ENCODE measurements at regions not wholly inside any gene's neighbourhood (a gene's known extent, or its start where the extent isn't known, plus 50 kb on each side); places are given as distances from the start of the nearest gene placed in this dataset.
"Not testable (repeated sequence)": the region's sequence is repeated elsewhere in the genome, so short reads cannot be mapped to it uniquely, and the experiment has no call there.

- H3K4me1 ChIP-seq = no peaks in the 10 kb centered on the region
- WGBS, 2 donors = 85 to 92% methylated on average over 4 of the region's 4 CpGs
- no peak overlapping the region for H3K27ac ChIP-seq
- H3K27me3 ChIP-seq = no peaks in the 10 kb centered on the region
- H3K4me3 ChIP-seq = no peak overlapping the region
- DNase-seq (no peak), ATAC-seq (no peak)
- H3K9me3 ChIP-seq = peaks cover 0 to 9% (median 0%) of the 10 kb centered on the region in 11 donors
- intact Hi-C loops (cut with DNase I) = no loop called here
- no peaks in the 10 kb centered on the region for H3K36me3 ChIP-seq
- TF ChIP-seq, protein P1, sequence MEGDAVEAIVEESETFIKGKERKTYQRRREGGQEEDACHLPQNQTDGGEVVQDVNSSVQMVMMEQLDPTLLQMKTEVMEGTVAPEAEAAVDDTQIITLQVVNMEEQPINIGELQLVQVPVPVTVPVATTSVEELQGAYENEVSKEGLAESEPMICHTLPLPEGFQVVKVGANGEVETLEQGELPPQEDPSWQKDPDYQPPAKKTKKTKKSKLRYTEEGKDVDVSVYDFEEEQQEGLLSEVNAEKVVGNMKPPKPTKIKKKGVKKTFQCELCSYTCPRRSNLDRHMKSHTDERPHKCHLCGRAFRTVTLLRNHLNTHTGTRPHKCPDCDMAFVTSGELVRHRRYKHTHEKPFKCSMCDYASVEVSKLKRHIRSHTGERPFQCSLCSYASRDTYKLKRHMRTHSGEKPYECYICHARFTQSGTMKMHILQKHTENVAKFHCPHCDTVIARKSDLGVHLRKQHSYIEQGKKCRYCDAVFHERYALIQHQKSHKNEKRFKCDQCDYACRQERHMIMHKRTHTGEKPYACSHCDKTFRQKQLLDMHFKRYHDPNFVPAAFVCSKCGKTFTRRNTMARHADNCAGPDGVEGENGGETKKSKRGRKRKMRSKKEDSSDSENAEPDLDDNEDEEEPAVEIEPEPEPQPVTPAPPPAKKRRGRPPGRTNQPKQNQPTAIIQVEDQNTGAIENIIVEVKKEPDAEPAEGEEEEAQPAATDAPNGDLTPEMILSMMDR (IDR thresholded peaks at IDR 0.05) = no peak
These were observed 166.8 kb upstream of the NR3C2 start for GRCh38 chr4:148608968-148609367.

GRCh38 chr4:148598418-148599207, 156.4 kb upstream of the NR3C2 start:
- peaks cover 0 to 44% (median 13%) of the 10 kb centered on the region in 11 donors for H3K9me3 ChIP-seq
- H3K4me1 ChIP-seq; H3K4me3 ChIP-seq; H3K36me3 ChIP-seq; H3K27me3 ChIP-seq; H3K27ac ChIP-seq; ATAC-seq; intact Hi-C loops (cut with DNase I); DNase-seq: not testable (repeated sequence)
- 89 to 92% methylated on average over 14 of the region's 14 CpGs for WGBS, 2 donors

DNA sequence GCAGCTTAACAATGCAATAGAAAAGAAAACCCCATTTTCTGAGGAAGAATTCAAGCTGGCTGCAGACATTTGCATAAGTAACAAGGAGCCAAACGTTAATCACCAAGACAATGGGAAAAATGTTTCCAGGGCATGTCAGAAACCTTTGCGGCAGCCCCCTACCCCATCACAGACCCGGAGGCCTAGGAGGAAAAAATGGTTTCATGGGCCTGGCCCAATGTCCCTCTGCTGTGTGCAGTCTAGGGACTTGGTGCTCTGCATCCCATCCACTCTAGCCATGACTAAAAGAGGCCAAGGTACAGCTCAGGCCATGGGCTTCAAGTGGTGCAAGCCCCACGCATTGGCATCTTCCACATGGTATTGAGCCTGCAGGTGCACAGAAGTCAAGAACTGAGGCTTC, 147.0 kb upstream of the NR3C2 start:
- Histone ChIP-seq H3K4me3 (no peak overlapping the region), H3K4me1 (no peaks in the 10 kb centered on the region), H3K27ac (no peak overlapping the region), H3K9me3 (peaks cover 0 to 32% (median 0%) of the 10 kb centered on the region in 11 donors), H3K36me3 (no peaks in the 10 kb centered on the region), H3K27me3 (no peaks in the 10 kb centered on the region)
- intact Hi-C loops (cut with DNase I) = no loop called here
- ATAC-seq (no peak), DNase-seq (no peak)
- TF ChIP-seq, protein P1 (IDR thresholded peaks at IDR 0.05) = no peak
- WGBS, 2 donors = 88% methylated on average over 4 of the region's 4 CpGs

GRCh38 chr4:148575577-148575976, 133.4 kb upstream of the NR3C2 start:
- 85 to 87% methylated on average over 2 of the region's 2 CpGs for WGBS, 2 donors
- no peaks in the 10 kb centered on the region for H3K36me3 ChIP-seq
- H3K4me3 ChIP-seq = no peak overlapping the region
- ATAC-seq (no peak), DNase-seq (no peak)
- H3K27me3 ChIP-seq = no peaks in the 10 kb centered on the region
- H3K4me1 ChIP-seq = no peaks in the 10 kb centered on the region
- intact Hi-C loops (cut with DNase I) = no loop called here
- H3K9me3 ChIP-seq = peaks cover 0 to 10% (median 0%) of the 10 kb centered on the region in 11 donors
- TF ChIP-seq, protein P1 (IDR thresholded peaks at IDR 0.05) = no peak
- H3K27ac ChIP-seq = no peak overlapping the region

DNA sequence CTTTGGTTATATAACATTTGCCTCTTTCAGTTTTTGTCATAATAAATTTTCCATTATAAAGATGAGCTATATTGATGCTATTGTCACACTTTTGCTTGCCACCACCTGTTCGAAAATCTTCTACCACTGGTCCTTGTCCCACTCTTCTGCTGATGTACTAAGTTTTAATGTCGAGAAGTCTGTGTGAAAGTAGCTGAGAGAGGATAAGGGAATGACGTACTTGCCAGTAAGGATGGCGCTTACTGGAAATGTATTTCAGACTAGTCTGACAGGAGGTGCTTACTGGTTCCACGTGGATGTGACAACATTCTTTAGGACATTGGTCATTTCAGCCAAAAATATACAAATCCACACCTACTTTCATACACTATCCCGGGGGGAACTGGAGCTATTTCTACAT, 132.7 kb upstream of the NR3C2 start:
- ATAC-seq (peak in 6 of 8 donors; percentile 33 to 93 (median 73)), DNase-seq (no peak)
- H3K4me3 ChIP-seq = no peak overlapping the region
- intact Hi-C loops (cut with DNase I) = no loop called here
- H3K9me3 ChIP-seq = peaks cover 0 to 14% (median 2%) of the 10 kb centered on the region in 11 donors
- H3K27me3 ChIP-seq = no peaks in the 10 kb centered on the region
- no peaks in the 10 kb centered on the region for H3K4me1 ChIP-seq
- no peaks in the 10 kb centered on the region for H3K36me3 ChIP-seq
- WGBS, 2 donors = 73 to 74% methylated on average over 6 of the region's 6 CpGs
- TF ChIP-seq, protein P1 (IDR thresholded peaks at IDR 0.05) = no peak
- peak overlapping the region in 1 of 10 donors; percentile 48 for H3K27ac ChIP-seq
